ENCODE measurements at regions not wholly inside any gene's neighbourhood (a gene's known extent, or its start where the extent isn't known, plus 50 kb on each side); places are given as distances from the start of the nearest gene placed in this dataset.
A peak's percentile ranks its signal among the peaks of the same experiment; 100 is the strongest.

DNA sequence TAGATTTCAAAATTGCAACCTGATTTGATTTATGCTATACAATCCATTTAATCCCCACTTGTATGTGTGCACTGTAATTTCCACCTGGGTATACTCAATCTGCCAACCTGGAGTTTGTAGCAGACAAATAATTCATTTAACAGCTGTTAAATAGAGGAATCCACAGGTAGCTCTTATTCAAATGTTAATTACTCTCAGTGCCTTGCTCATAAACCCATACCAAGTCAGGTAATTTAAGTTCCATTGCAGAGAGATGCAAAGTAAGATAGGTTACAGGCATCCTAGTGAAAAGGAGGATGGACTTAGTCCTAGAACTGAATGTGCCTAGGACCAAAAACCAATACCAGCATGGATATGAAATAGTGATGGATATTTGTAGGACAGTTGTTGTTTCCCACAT is 674.2 kb downstream of the TBL1XR1 start:
- Histone ChIP-seq H3K27me3 (ENCODE audit: control insufficient read depth, insufficient read depth, low read length) (no peaks in the 10 kb centered on the region), H3K4me3 (ENCODE audit: low read depth, low read length) (no peak overlapping the region), H3K36me3 (ENCODE audit: control insufficient read depth, insufficient read depth, low read length) (no peaks in the 10 kb centered on the region)
- TF ChIP-seq, protein P1, sequence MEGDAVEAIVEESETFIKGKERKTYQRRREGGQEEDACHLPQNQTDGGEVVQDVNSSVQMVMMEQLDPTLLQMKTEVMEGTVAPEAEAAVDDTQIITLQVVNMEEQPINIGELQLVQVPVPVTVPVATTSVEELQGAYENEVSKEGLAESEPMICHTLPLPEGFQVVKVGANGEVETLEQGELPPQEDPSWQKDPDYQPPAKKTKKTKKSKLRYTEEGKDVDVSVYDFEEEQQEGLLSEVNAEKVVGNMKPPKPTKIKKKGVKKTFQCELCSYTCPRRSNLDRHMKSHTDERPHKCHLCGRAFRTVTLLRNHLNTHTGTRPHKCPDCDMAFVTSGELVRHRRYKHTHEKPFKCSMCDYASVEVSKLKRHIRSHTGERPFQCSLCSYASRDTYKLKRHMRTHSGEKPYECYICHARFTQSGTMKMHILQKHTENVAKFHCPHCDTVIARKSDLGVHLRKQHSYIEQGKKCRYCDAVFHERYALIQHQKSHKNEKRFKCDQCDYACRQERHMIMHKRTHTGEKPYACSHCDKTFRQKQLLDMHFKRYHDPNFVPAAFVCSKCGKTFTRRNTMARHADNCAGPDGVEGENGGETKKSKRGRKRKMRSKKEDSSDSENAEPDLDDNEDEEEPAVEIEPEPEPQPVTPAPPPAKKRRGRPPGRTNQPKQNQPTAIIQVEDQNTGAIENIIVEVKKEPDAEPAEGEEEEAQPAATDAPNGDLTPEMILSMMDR (IDR thresholded peaks at IDR 0.05; ENCODE audit: insufficient read depth, low read length, severe bottlenecking): no peak
- DNase-seq (ENCODE audit: low read depth): no peak
- no peak for FAIRE-seq

DNA sequence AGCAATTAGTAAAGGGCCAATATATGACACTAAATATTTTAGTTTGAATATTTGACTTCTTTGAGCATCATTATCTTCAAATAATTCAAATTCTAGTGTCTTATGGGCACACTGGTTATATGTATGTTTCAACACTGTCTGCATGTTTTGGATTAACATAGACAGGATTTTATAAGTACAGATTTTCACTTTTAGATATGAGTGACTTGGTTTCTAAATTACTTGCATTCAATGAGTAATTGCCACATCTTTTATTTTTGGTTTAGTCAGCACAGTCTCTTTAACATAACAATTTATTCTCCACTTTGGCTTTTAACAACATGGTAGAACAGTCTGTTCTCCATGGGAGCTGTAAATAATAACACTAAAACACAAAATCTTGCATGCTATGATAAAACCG is 674.8 kb downstream of the TBL1XR1 start:
- DNase-seq (ENCODE audit: low read depth) (no peak), FAIRE-seq (no peak)
- Histone ChIP-seq H3K4me3 (ENCODE audit: low read depth, low read length) (no peak overlapping the region), H3K36me3 (ENCODE audit: control insufficient read depth, insufficient read depth, low read length) (no peaks in the 10 kb centered on the region), H3K27me3 (ENCODE audit: control insufficient read depth, insufficient read depth, low read length) (no peaks in the 10 kb centered on the region)
- TF ChIP-seq, protein P1 (IDR thresholded peaks at IDR 0.05; ENCODE audit: insufficient read depth, low read length, severe bottlenecking): no peak

DNA sequence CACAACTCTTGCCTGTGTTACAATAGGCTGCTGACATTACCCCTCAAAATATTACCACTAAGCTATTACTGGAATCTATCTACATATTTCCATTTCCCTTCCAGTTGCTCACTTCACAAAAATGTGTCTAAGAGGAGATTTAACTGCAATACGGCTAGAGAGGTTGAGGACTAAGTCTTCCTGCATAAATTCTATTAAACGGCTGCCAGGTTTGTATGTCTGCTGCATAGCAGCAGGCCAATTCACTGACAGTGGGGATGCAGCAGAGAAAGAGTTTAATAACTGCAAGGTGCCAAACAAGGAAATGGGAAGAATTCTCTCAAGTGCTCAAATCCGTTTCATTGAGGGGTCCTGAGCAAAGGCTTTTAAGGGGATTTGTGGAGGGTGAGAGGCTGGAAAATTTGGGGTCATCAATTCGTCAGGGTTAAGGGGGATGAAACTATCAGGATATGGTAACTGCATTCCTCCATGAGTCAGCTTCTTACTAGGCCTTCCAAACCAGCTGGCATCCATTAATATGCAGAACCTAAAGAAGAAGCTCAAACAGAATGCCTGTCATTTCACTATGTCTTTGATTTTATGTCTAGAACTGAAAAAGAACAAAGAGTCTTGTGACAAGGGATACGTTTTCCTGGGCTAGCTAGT is 675.6 kb downstream of the TBL1XR1 start:
- TF ChIP-seq, protein P1 (IDR thresholded peaks at IDR 0.05; ENCODE audit: insufficient read depth, low read length, severe bottlenecking): no peak
- H3K36me3 ChIP-seq (ENCODE audit: control insufficient read depth, insufficient read depth, low read length): no peaks in the 10 kb centered on the region
- DNase-seq (ENCODE audit: low read depth) (no peak), FAIRE-seq (no peak)
- H3K27me3 ChIP-seq (ENCODE audit: control insufficient read depth, insufficient read depth, low read length): no peaks in the 10 kb centered on the region
- no peak overlapping the region for H3K4me3 ChIP-seq (ENCODE audit: low read depth, low read length)

DNA sequence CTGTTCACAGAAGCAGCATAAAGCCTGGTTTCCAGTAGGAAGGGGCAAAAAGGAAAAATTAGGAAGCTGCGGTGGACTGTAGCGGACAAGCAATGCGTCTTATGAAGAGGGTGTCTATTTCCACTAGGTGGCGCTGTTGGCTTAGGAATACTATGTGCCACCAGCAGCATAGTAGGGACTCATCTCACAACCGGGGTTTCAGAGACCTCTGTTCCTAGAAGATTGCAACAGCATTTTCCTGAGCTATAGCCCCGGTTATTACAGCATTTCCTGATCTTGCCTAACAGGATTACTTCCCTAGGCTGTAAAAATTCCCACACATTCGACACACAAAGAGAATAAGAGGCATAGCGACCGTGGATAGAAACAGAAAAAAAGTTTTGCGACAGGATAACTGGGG is 683.0 kb downstream of the TBL1XR1 start:
- Histone ChIP-seq H3K27me3 (ENCODE audit: control insufficient read depth, insufficient read depth, low read length) (no peaks in the 10 kb centered on the region), H3K36me3 (ENCODE audit: control insufficient read depth, insufficient read depth, low read length) (no peaks in the 10 kb centered on the region), H3K4me3 (ENCODE audit: low read depth, low read length) (no peak overlapping the region)
- peak; percentile 43 for DNase-seq (ENCODE audit: low read depth)
- TF ChIP-seq, protein P1 (IDR thresholded peaks at IDR 0.05; ENCODE audit: insufficient read depth, low read length, severe bottlenecking): peak; percentile 65
- no peak for FAIRE-seq

DNA sequence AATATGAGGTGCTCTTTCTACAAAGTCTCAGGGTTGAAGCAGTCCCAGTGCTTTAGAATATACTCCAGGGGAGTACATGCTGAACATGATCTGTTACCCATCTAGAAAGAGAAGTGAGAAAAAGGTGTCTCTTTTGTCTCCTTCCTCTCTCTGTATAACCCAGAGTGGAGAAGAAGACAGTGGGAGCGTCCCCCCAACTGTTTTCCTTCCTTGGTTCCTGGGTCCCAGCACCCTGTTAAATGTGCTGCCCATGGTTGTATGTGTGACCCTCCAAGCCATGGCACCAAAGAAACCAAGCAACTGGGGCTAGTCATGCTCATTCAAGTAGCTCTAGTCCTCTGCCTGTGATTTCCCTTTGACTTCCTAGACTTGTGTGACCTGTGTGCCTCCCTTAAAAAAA is 683.7 kb downstream of the TBL1XR1 start:
- FAIRE-seq: no peak
- no peaks in the 10 kb centered on the region for H3K27me3 ChIP-seq (ENCODE audit: control insufficient read depth, insufficient read depth, low read length)
- H3K36me3 ChIP-seq (ENCODE audit: control insufficient read depth, insufficient read depth, low read length): no peaks in the 10 kb centered on the region
- DNase-seq (ENCODE audit: low read depth): no peak
- TF ChIP-seq, protein P1 (IDR thresholded peaks at IDR 0.05; ENCODE audit: insufficient read depth, low read length, severe bottlenecking): no peak
- no peak overlapping the region for H3K4me3 ChIP-seq (ENCODE audit: low read depth, low read length)

DNA sequence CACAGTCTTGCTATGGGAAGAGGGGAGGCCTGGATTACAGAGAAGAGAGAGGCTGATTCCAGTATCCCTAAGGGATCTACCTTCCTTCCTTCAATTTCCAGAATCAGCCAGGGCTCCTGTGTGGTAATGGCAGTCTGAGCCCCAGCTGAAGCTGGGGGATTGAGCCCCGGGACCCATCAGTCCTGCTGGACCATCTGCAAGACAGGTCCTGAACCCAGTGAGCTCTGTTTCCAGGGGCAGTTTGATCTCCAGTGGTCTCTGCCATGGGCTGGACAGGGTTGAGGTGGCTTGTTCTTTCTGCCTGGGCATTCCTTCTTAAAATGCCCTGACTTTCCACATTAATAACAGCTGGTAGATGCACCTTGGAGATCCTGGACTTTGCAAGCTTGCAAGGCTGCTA is 685.2 kb downstream of the TBL1XR1 start:
- Histone ChIP-seq H3K4me3 (ENCODE audit: low read depth, low read length) (no peak overlapping the region), H3K27me3 (ENCODE audit: control insufficient read depth, insufficient read depth, low read length) (no peaks in the 10 kb centered on the region), H3K36me3 (ENCODE audit: control insufficient read depth, insufficient read depth, low read length) (no peaks in the 10 kb centered on the region)
- TF ChIP-seq, protein P1 (IDR thresholded peaks at IDR 0.05; ENCODE audit: insufficient read depth, low read length, severe bottlenecking): no peak
- FAIRE-seq (no peak), DNase-seq (ENCODE audit: low read depth) (no peak)

Data from bronchial epithelial cell (primary cell).